GM18505 (cell line): ENCODE measurements at regions not wholly inside any gene's neighbourhood (a gene's known extent, or its start where the extent isn't known, plus 50 kb on each side); places are given as distances from the start of the nearest gene placed in this dataset.

ENCODE experiments used
- ATAC-seq: cut with Tn5 transposase; IDR thresholded peaks from one replicate; pipeline ENCODE4 v1.9.1; 2021; ENCODE audit not compliant: unreplicated experiment
- POLR2A ChIP-seq: IDR thresholded peaks from 4 replicates; pipeline ENCODE4 v1.6.1; 2011; ENCODE audit warnings: borderline replicate concordance; ENCODE audit not compliant: insufficient read depth, insufficient read length; ENCODE audit errors: extremely low read depth

GRCh38 chr9:110047232-110047954 is 160.6 kb downstream of the C9orf152 start:
- no peak for TF ChIP-seq POLR2A
- ATAC-seq, result peak; percentile 24

GRCh38 chr9:110047955-110048402 is 160.0 kb downstream of the C9orf152 start:
- TF ChIP-seq POLR2A, result no peak
- peak; percentile 30 for ATAC-seq

DNA sequence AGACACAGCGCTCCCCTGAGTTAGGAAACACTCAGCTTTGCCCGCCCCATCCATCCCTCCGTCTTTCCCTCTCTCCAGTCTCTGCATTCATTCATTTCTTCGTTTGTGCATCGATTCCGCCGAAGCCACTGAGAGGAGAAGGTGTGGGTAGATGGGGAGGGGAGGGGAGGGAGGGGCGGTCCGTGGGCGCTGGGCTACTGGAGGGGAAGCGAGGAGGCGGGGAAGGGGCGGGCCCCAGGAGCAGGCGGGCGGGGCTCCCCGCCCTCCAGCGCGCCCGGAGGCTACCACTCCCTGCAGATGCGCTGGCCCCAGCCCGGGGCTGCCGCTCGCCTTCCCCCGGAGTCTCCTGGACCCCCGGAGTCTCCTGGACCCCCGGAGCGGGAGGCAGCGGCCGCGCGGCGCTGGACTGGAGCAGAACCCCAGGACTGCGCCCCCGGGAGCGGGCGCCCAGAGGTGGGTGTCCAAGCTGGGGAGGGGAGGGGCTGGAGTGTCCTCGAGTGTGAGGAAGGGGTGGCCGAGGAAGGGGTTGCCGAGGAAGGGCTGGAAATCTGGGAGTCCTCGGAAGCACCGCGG is 159.5 kb downstream of the C9orf152 start:
- peak; percentile 83 for ATAC-seq
- peak; percentile 85 for TF ChIP-seq POLR2A

DNA sequence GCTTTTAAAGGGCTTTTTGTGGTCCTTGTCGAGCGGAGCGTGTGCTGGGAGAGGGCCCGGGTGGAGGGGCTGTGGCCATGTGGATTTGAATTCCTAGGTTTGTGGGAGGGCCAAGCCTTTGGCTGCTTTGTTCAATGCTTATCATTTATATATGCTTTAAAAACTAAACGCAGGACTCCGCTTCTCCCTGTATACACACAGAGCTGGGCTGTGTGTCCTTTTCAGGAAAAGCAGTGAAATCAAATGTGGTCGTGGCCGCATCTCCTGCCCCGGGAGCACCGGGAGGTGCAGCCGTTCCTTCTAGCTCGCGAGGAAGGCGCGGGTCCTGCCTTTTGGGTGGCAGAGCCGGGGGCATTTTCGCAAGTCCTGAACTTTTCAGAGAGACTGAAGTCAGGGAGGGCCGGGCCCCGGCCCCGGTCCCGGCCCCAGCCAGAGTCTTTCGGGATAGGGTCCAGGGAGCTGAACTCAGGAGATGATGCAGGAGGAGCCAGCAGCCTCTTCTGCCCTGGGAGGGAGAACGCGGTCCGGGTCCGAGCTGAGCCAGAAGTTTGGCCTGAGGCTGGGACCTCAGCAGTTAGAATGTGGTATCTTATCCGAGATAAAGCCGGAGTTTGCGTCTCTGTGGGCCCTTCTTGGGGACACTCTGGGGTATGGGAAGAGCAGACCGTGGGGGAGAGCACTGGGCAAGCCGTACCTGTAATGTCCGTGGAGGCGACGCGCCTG is 158.8 kb downstream of the C9orf152 start:
- peak; percentile 12 for ATAC-seq
- TF ChIP-seq POLR2A, result no peak

- peak; percentile 2 for ATAC-seq
- no peak for TF ChIP-seq POLR2A
Measured at GRCh38 chr9:110049699-110050450, 158.1 kb downstream of the C9orf152 start.

DNA sequence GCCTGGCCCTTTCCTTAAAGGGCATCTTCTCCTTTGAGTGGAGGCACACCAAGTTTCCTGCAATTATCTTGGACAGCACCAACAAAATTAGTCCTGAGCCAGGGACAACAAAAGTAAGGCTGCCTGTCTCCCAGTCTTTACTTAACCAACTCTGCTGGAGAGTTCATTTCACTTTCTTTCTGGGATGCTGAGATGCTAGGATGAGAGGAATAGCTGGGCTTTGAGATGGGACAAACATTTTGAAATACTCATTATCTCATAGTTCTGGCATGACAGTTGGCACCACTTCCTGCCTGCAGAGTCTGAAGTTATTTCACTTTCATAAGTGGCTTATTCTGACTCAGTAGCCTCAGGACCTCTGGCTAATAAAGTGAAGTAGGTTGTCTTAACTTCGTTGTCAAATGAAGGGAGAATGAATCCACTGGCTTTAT is 157.0 kb downstream of the C9orf152 start:
- ATAC-seq, result peak; percentile 33
- no peak for TF ChIP-seq POLR2A

DNA sequence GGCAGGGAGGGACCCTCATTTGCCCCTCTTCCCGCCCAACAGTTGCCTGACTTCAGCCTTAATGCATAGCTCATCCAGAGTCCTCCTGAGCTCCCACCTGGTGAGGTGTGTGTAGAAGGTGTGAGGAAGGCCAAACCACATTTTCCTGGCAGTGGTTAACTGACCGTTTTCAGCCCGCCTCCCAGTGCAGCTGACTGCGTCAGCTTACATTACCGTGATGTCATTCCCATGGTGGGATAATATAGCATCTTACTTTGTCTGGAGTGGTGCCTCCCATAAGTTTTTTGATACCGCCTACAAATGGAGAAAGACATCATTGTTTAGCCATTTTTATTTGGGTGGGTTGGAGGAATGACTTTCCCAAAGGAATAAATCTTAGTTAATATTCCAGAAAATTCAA is 151.9 kb downstream of the C9orf152 start:
- TF ChIP-seq POLR2A, result no peak

DNA sequence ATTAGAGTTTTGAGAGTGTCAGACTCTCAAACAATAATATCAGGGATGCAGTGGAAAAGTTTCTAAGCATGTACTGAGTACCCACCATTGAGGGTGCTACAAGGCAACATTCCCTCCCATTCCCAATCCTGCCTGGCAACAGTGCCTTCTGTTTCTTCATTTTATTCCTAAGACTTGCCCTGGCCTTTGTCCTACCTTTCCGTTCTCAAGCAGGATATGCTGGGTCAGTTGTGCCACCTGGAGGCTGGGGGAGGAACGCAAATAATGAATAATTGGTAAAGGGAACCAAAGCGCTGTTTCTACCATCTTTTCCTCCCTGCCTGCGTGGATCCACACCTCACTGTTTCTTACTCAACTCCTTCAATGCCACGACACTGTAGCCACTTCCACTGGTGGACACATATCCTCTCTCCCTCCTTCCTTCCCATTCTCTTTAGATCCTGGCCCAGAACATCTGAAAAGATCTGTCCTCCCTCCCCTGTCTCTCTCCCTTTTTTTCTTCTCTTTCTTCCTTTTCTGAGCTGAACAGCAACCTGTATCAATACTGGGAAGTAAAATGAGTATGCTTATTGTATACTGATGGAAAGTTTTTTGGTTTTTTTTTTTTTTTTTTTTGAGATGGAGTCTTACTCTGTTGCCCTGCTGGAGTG is 149.5 kb downstream of the C9orf152 start:
- no peak for ATAC-seq
- TF ChIP-seq POLR2A, result no peak

More for the DNA sequence above, 151.9 kb downstream of the C9orf152 start:
- ATAC-seq, result no peak

GRCh38 chr9:110059461-110059860 is 148.5 kb downstream of the C9orf152 start:
- no peak for TF ChIP-seq POLR2A
- ATAC-seq, result no peak

- TF ChIP-seq POLR2A, result no peak
- peak; percentile 42 for ATAC-seq
Measured at GRCh38 chr9:110064803-110065202, 143.2 kb downstream of the C9orf152 start.

GRCh38 chr9:110065532-110065931 is 142.4 kb downstream of the C9orf152 start:
- no peak for TF ChIP-seq POLR2A
- ATAC-seq, result peak; percentile 68

- TF ChIP-seq POLR2A, result no peak
Measured at GRCh38 chr9:110066929-110067716, 140.8 kb downstream of the C9orf152 start.

More at GRCh38 chr9:110066929-110067716, 140.8 kb downstream of the C9orf152 start:
- no peak for ATAC-seq
